ENCODE measurements at regions not wholly inside any gene's neighbourhood (a gene's known extent, or its start where the extent isn't known, plus 50 kb on each side); places are given as distances from the start of the nearest gene placed in this dataset.

DNA sequence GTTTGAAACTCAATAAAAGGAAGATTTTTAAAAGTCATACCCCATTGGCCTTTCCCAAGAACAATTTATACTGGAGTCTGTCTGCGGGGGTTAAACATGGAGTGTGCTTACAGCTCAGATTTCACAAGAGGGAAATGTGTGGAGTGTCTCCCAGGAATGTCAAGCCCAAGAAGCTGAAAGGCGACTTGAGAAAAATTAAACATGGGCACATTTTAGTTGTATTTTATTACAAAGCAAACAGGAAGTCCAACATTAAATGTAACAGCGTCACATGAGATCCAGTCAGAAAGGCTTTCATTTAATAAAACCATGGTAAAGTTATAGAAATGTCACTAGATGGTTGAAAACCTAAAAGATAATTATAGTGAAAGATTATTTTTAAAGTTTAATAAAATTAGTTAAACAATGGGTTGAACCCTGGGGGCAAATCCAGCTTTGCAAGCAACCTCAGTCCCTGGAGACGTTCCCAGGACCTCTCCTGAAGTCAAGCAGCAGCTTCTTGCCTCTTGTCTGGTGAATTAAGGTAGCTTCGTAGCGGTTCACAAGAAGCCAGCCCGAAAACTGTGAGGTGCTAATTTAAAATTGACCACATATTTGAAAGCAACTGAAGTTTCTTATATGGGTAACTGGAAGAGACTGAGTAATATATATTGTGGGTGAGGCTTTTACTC is 168.4 kb upstream of the EDNRA start:
- no peak for DNase-seq (ENCODE audit: low read depth)

DNA sequence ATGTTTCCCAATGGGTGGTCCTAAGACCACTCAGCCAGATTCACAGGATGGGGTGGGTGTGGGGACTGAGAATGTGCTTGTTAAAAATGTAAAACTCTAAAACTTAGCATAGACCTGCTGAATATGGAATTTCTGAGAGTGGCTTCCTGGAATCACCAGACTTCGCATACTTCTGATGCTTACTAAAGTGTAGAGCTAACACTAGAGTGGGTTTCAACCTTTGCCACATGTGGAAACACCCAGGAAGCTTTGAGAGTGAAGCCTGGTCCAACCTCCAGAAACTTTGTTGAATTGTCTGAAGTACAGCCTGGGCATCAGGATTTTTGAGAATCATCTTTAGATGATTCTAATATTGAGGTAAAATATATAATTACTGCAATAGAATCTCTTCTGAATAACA is 167.8 kb upstream of the EDNRA start:
- no peak for DNase-seq (ENCODE audit: low read depth)

DNA sequence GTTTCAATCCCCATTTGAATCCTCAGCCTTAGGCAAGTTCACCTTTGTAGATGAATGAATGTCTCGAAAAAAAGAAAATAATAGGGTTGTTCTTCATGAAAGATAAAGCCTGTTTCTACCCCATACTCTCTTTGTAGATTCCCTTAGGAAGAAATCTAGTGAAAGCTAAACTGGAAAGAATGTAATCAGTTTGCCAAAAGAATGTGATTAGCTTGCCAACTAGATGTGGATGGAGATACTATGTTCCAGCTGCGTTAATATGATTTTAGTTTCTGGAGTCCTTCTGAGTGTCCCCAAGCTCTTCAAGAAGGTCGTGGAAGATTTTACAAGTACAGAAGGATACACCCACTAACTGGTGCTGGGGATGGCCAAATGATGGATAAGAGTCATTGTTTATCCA is 162.3 kb upstream of the EDNRA start:
- no peak for DNase-seq (ENCODE audit: low read depth)

DNA sequence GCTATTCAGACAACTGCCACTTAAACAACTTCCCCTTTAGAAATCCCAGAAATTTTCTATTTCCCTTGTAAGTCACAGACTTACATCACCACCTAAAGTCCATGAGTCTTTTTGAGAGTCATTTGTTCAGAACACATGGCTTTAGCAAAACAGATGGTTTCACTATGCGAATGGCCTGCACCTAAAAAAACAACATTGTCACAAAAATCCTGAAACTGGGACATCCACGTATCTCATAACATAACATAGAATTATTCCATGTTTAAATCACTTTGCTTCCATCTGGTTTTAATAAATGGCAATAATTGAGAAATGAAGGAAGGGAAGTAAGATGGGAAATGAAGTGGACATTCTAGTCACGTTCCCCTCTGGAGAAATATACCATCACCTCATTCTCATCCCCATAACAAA is 155.3 kb upstream of the EDNRA start:
- no peak for DNase-seq (ENCODE audit: low read depth)

DNA sequence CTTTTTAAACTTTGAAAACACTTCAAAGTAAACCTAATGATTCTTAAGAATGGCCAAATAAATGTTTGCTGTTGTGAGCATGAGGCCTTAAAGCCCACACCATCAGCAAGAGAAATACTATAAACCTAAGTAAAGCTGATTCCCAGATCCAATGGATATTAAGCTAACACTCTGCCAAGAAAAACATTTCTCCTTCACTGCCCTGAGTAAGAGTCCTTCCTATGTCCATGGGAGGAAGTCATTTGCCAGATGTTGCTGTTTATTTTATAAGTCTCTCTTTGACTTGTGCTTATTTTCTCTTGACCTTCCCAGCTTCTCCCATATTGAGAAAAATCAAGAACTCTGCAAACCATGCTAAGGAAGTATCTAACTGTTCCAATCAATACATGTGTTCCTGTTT is 154.3 kb upstream of the EDNRA start:
- DNase-seq (ENCODE audit: low read depth): no peak

DNA sequence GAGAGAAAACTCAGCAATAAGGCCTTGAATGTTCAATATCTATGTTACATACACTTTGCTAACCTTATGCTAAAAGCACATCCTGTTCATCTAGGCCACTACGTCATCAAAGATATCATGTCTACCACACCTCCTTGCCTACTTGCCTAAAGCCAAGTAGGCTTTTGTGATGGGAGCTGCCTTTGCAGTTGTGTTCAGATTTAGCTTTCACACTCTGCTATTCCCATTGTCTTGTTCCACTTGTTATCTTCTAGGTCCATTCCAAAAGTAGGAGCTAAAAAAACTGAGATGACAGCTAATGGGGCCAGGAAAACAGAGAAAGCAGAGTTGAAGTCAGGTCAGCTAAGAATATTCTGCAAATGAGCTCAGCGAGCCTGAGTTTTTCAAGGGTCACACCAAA is 153.6 kb upstream of the EDNRA start:
- no peak for DNase-seq (ENCODE audit: low read depth)

DNA sequence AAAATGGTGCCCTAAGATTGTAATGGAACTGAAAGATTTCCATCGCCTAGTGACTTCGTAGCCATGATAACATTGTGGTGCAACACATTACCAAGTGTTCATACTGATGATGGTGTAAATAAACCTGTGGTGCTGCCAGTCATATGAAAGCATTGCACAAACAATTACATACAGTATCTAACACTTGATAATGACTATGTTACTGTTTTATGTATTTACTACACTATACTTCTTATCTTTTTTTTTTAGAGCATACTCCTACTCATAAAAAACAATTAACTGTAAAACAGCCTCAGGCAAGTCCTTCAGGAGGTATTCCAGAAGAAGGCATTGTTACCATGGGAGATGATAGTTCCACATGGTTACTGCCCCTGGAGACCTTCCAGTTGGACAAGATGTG is 152.7 kb upstream of the EDNRA start:
- no peak for DNase-seq (ENCODE audit: low read depth)

DNA sequence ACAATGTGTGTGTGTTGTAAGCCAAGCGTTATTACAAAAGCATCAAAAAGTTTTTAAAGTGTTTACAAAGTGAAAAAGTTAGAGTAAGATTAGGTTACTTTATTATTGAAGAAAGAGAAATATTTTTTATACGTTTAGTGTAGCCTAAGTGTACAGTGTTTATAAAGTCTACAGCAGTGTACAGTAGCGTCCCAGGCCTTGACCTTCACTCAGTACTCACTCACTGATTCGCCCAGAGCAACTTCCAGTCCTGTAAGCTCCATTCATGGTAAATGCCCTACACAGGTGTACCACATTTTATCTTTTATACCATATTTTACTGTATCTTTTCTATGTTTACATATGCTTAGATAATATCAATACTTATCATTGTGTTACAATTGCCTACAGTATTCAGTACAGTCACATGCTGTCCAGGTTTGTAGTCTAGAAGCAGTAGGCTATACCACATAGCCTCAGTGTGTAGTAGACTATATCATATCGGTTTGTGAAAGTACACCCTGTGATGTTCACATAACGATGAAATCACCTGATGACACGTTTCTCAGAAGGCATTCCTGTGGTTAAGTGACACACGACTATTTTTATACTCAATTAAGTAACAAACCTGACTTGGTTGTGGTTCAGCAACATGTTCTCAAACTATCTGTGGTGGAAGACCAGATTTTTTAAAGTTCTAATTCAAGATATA is 152.0 kb upstream of the EDNRA start:
- no peak for DNase-seq (ENCODE audit: low read depth)

DNA sequence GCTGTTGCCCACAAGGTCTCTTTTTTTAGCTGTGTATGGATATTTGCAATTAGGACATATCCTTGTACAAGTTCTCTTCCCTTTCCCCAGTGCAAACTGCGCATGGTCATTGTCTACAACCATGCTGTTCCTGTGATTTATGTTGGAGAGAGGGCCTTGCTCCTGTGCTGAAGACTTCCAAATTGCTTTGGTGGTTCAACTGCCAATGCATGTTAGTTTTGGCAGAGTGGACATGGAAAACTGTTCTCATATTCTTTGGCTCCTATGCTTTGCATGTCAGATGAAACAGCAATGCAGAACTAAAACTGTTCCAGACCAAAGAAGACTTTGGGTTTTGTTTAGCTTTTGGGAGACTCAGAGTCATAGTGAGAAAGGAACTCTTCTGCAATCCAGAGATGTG is 148.8 kb upstream of the EDNRA start:
- peak; percentile 63 for DNase-seq (ENCODE audit: low read depth)

DNA sequence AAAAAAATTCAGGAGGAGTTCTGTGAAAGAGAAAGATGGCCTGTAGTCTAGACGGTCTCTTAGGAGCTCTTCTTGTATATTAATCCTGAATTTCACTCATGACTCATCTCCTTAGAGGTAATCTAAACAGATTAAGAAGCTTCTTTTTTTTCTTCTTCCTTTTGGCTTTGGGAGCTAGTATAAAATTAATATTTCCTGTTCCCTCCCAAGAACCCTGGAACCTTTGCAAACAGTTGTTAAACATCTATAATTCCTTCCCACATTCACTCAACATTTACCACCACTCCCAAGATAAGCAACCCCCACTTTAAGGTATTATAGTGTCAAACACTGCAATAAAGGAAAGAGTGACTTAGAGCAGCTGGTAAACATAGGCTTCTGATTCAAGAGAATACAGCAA is 146.4 kb upstream of the EDNRA start:
- DNase-seq (ENCODE audit: low read depth): no peak

DNA sequence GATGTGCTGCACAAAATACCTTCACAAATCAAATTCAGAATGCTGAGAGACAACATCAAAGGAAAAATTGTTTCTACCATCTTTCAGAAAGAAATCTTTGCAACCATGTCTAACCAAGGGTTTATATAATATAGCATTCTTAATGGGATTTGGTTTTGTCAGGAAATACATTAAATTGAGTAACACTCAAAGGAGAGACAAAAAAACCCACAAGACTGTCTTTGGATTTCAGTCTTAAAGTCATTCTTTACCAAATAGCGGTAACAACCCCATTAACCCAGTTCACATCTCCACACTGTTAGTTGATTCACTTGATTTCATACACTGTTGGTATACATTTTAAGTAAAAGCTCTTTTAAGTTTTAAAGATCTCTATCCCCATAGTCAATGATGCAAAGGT is 145.7 kb upstream of the EDNRA start:
- DNase-seq (ENCODE audit: low read depth): no peak

DNA sequence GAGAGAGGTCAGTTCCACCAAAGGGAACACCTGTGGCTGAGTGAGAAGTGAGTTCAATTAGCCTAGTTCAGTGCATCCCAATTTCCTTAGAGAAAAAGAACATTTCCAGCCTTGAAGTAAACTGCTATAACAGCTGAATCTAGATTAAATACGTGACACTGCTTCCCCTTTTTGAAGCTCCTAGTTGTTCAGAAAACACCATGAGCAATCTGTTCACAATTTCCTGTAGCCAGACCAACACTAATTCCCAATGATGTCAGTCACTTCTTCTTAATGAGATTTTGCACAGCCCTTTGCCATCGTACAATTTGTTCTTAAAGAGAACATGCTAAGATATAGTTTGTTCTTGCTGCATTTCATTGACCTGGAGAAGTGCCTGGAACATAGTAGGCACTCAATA is 144.6 kb upstream of the EDNRA start:
- no peak for DNase-seq (ENCODE audit: low read depth)

DNA sequence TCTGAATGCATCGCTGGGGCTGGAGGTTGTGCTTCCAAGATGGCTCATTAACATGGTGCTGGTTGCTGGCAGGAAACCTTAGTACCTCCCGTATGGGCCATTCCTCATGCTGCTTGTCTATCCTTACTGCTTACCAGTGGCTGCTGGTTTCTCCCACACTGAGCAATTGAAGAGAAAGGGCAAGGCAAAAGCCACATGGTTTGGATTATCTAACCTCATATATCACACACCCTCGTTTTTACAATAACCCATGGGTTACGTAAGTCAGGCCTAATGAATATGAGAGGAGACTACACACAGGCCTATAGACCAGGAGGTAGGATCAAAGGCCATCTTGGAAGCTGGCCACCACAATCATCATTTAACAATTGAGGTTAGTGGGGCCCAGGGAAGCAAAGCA is 141.8 kb upstream of the EDNRA start:
- DNase-seq (ENCODE audit: low read depth): no peak

DNA sequence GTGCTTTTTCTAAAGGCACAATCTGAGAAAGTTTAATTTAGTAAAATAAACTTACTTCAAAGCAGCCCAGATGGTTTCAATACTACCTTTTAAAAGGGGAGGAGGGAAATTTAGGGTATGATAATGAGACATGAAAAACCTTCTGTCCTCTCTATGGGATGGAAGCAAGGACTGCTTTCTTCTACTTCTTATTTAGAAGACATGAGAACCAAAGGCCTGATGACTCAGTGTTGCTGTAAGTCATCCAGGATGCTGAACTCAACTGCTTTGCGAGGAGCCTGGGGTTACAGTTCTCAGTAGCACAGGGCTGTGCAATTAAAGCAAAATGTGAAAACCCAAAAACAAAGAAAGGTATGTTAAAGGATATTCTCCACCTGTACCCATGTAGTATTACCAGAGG is 140.8 kb upstream of the EDNRA start:
- DNase-seq (ENCODE audit: low read depth): no peak

DNA sequence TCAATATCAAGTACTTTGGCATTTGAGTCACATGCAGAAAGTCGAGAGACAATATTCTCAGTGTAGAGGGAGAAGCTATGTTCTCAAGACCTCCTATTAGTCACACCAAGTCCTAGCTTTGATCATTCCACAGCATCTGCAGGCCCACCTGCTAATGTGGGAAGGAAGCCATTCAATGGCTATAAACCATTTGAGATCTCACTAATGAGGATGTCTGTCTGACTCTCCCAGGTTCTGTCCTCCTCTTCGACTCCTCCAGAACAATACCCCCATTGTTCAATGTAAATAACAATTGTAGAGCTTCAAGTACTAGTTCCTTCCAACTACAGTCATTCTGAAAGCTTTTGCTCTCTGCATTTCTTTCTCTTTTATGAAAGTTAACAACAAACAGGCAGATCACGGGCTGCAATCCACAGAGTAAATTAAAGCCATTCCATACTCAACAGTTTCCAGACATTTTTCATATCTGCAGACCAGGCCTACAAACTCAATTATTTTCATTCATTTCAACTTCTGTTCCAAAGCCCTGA is 140.2 kb upstream of the EDNRA start:
- DNase-seq (ENCODE audit: low read depth): no peak

DNA sequence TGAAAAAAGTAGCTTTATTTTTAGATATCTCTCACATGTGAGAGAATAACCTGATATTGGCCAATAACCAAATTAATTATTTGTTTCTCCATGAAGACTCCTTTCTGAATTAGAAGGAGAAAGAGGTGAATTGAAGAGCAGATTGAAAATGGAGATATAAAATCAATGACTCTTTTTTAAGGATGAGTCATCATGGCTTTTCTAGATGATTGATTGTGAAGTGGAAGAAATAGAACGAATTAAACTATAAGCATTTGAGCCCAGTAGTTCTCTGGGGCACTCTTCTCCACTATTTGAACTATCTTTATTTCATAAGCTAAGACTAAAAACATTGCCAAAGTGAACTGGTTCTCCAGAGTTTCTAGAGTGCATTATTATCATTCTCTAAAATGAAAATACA is 137.2 kb upstream of the EDNRA start:
- DNase-seq (ENCODE audit: low read depth): no peak

DNA sequence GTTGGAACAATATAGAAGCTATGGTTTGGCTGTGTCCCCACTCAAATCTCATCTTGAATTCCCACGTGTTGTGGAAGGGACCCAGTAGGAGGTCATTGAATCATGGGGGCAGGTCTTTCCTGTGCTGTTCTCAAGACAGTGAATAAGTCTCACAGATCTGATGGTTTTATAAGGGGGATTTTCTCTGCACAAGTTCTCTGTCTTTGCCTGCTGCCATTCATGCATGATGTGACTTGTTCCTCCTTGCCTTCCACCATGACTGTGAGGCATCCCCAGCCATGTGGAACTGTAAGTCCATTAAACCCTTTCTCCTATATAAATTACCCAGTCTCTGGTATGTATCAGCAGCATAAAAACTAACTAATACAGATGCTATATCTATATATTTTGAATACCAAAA is 135.2 kb upstream of the EDNRA start:
- DNase-seq (ENCODE audit: low read depth): no peak

DNA sequence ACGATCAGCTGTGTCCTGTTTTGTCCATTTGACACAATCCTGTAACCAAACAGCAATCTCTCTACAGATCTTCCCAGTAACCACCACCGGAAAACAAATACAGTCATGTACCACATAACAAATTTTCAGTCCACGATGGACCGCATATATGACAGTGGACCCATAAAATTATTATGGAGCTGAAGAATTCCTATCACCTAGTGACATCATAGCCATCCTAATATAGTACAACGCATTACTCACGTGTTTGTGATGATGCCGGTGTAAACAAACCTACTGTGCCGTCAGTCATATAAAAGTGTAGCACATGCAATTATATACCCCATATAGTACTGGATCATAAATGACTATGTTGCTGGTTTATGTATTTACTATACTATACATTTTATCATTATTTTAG is 133.7 kb upstream of the EDNRA start:
- no peak for DNase-seq (ENCODE audit: low read depth)

DNA sequence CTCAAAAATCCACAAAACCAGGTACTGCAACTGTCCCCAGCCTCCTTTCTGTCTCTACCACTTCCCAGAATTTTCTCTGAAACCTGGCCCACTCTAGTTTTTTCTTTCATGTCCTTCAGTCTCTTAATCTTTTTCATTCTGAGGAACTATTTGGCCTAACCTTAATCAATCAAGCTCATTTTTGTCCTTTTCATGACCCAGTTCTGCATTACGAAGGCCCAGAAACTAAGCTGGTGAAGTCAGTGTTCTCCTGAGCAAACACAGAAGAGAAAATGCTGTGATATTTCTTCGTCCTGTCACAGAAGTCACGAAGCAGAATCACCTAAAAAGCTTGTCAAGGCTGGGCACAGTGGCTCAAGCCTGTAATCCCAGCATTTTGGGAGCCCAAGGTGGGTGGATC is 131.7 kb upstream of the EDNRA start:
- no peak for DNase-seq (ENCODE audit: low read depth)

DNA sequence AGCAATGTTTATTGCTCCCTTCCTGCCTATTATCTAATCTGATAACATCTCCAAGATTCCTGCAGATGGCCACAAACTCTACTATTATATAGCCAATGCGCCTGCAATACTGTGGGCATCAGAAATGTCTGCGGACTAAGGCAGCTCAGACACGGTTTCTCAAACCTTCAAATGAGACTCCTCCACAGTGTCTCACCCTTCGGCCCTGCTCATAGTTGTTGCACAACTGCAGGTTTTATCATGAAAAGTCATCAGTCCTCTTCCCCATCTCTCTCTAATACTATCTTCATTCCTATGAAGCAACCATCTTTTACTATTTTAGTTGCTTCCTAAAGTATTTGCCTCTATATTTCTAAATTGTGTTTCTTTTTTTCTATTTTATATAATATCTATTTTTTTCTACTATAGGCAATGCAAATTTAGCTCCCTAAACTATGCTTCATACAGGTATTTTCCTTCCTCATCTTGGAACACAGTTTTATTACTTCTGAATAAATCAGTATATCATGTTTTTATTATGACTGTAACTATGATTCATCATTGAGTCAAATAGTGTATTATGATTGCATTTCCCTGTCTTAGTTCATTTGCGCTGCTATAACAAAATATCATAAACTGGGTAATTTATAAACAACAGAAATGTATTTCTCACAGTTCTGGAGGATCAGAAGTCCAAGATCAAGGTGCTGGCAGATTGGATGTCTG is 129.7 kb upstream of the EDNRA start:
- no peak for DNase-seq (ENCODE audit: low read depth)

DNA sequence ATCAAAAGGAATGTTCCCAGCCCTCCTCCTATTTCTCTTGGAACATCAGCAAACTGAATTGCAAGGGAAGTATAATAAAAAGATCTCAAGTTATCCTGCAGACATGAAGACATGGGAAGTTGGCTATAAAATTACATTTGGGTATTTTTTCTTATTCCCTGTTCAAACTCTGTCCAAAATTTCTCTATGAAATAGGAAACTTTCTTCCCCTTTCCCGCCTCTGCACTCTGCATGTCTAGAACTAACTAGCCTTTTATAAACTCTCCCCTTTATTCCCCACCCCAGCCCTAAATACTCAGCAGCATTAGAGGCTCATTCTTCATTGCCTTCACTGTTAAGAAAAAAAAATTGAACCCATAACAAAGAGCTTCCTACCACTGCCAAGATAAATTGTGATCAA is 126.7 kb upstream of the EDNRA start:
- no peak for DNase-seq (ENCODE audit: low read depth)

DNA sequence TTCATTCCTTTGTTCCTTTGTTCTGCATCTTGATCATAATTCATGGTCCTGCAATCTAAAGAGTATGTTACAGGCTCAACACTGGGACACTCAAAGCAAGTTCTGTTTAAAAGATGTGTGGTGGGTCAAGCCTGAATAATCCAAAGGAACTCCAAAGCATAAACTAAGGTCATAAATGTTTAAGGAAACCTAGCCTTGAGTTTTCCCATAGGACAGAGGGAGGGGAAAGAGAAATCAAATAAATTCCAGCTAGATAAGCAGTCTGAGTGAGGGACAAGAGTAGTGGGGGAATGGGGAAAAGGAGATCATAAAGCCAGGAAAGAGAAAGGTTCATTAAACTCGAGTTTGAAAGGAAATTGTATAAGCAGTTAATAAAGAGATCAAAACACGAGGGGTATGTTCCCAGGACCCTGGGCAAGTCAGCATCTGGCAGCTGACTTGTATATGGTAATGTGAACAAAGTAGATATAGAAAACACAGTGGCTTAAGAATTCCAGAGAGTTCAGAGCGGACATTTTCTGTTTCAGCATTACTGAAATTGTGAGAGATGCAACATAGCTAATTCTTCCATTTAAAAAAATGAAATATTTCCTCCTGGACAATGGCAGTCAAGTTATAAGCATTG is 125.8 kb upstream of the EDNRA start:
- DNase-seq (ENCODE audit: low read depth): no peak

DNA sequence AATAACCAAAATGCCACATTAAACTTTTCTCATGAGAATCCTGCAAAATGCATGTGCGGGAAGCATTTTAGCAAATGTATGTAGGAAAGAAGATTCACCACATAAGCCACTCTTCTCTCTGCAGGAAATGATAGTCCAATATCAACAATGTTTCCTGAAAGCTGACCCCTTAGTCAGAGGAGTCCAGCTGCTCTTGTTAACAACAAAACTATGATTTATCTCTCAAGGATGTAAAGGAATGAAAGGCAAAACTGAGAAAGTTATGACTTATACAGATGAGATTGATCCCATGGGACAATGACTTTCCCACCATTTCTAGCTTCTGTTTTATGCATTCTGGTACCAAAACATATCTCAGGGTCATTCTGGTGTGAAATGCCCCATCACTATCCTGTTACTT is 125.0 kb upstream of the EDNRA start:
- DNase-seq (ENCODE audit: low read depth): peak; percentile 87

All from stromal cell of bone marrow (primary cell).